Liver (tissue), 7 donors: ENCODE measurements at regions not wholly inside any gene's neighbourhood (a gene's known extent, or its start where the extent isn't known, plus 50 kb on each side); places are given as distances from the start of the nearest gene placed in this dataset.

Experiments used
- DNase-seq: peaks from one replicate; pipeline ENCODE4 v3.0.0-alpha.2; 2017; ENCODE audit warnings: low spot score
- H3K27ac ChIP-seq, 2 donors: one replicate each; pipeline ENCODE4 v1.7.0; 2013; ENCODE audit warnings: inconsistent platforms in 2 of 2, low read length in 2 of 2, control low read depth in 1 of 2, low read depth in 1 of 2, mild to moderate bottlenecking in 1 of 2
- H3K27me3 ChIP-seq, 4 donors: one replicate each; pipeline versions ENCODE4 v1.6.1 to v1.7.0; 2013; ENCODE audit warnings: low read length in 3 of 4, inconsistent platforms in 1 of 4, mild to moderate bottlenecking in 1 of 4, moderate library complexity in 1 of 4; ENCODE audit not compliant: control insufficient read depth in 4 of 4, insufficient read depth in 4 of 4
- H3K36me3 ChIP-seq, 4 donors: one replicate each; pipeline versions ENCODE4 v1.6.1 to v1.7.0; 2013; ENCODE audit warnings: low read length in 3 of 4, mild to moderate bottlenecking in 3 of 4, low read depth in 1 of 4, moderate library complexity in 1 of 4; ENCODE audit not compliant: control insufficient read depth in 4 of 4, insufficient read depth in 3 of 4
- H3K4me1 ChIP-seq, 4 donors: one replicate each; pipeline versions ENCODE4 v1.6.1 to v1.7.0; 2013; ENCODE audit warnings: low read length in 3 of 4, mild to moderate bottlenecking in 3 of 4, moderate library complexity in 1 of 4; ENCODE audit not compliant: control insufficient read depth in 4 of 4, insufficient read depth in 4 of 4
- H3K4me3 ChIP-seq, 3 donors: one replicate each; pipeline versions ENCODE4 v1.6.1 to v1.7.0; 2013; ENCODE audit warnings: low read length in 3 of 3, control low read depth in 1 of 3, low read depth in 1 of 3, mild to moderate bottlenecking in 1 of 3
- H3K9ac ChIP-seq, 2 donors: one replicate each; pipeline ENCODE4 v1.7.0; 2013; ENCODE audit warnings: low read length in 2 of 2, mild to moderate bottlenecking in 2 of 2, moderate library complexity in 2 of 2, control low read depth in 1 of 2, low read depth in 1 of 2
- H3K9me3 ChIP-seq, 4 donors: one replicate each; pipeline versions ENCODE4 v1.6.1 to v1.7.0; 2013; ENCODE audit warnings: low read length in 3 of 4; ENCODE audit not compliant: control insufficient read depth in 4 of 4
- EGR1 ChIP-seq, 2 donors: IDR thresholded peaks; 2 replicates each; pipeline ENCODE4 v1.6.1; 2016 to 2018; ENCODE audit warnings: antibody characterized with exemption in 2 of 2, low read depth in 2 of 2
- FOXA2 ChIP-seq: IDR thresholded peaks from 2 replicates; pipeline ENCODE4 v1.6.1; 2016; ENCODE audit warnings: antibody characterized with exemption
- GABPA ChIP-seq, 2 donors: IDR thresholded peaks in 1 of 2; conservative IDR thresholded peaks in 1 of 2; 2 replicates each; pipeline ENCODE4 v1.6.1; 2016; ENCODE audit warnings: antibody characterized with exemption in 2 of 2, mild to moderate bottlenecking in 1 of 2, moderate library complexity in 1 of 2
- HNF4A ChIP-seq, 2 donors: conservative IDR thresholded peaks; 2 replicates each; pipeline ENCODE4 v1.6.1; 2016; ENCODE audit warnings: antibody characterized with exemption in 2 of 2, mild to moderate bottlenecking in 2 of 2
- HNF4G ChIP-seq: IDR thresholded peaks from 2 replicates; pipeline ENCODE4 v1.6.1; 2016; ENCODE audit warnings: antibody characterized with exemption
- NR2F2 ChIP-seq: IDR thresholded peaks from 2 replicates; pipeline ENCODE4 v1.6.1; 2016; ENCODE audit warnings: antibody characterized with exemption
- TAF1 ChIP-seq: conservative IDR thresholded peaks from 2 replicates; pipeline ENCODE4 v1.6.1; 2016; ENCODE audit warnings: antibody characterized with exemption, mild to moderate bottlenecking
- YY1 ChIP-seq: IDR thresholded peaks from 2 replicates; pipeline ENCODE4 v1.6.1; 2016; ENCODE audit warnings: antibody characterized with exemption, mild to moderate bottlenecking
- WGBS: extraction: QIAGEN DNeasy Blood & Tissue Kit; methylation state at CpG from one replicate; pipeline ENCODE4 v1.1.7; 2013; 5-methylcytosine and 5-hydroxymethylcytosine counted together
- TF ChIP-seq, protein P1 (sequence below): IDR thresholded peaks from 2 replicates; pipeline ENCODE4 v1.6.1; 2016; ENCODE audit warnings: antibody characterized with exemption
- TF ChIP-seq, protein P2 (sequence below): IDR thresholded peaks from 2 replicates; pipeline ENCODE4 v1.6.1; 2016; ENCODE audit warnings: antibody characterized with exemption
- TF ChIP-seq, protein P3 (sequence below): IDR thresholded peaks from 2 replicates; pipeline ENCODE4 v1.6.1; 2016; ENCODE audit warnings: antibody characterized with exemption, mild to moderate bottlenecking
- TF ChIP-seq, protein P4 (sequence below): IDR thresholded peaks from 2 replicates; pipeline ENCODE4 v1.6.1; 2016; ENCODE audit warnings: antibody characterized with exemption
- donor health status: healthy.
- donor health status: healthy.
- donor health status: healthy.
- donor health status: healthy.

DNA sequence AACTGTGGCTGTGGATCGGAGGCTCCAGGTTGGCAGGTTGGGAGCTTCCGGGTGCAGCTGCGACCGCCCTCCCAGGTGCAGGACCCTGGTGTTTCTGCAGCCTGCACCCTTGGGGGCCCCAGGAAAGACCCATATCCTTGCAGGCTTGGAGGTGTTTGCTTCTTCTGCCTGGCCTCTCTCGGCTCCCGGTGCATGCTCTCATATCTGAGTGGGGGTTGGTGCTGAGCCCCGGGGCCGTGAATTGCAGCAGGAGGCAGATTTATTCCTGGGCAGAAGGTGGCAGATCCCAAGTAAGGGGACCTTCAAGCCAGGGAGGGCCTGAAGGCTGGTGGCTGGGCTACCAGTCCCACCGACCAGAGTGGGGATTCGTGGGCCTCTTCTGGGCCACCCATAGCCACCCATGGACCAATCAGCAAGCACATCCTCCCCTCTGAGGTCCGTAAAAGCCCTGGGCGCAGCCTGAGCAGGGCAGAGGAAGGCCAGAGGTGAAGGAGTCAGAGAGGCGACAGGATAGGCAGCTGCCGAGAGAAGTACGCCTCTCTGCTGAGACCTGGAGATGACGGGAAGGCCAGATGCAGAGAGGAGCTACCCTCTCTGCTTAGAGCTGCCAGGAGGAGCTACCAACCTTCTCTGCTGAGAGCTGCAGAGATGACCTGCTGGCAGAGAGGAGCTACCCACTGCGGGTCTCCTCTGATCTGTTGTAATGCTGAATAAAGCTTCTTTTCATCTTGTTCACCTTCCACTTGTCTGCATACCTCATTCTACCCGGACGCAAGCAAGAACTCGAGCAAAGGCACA lies 1279.0 kb upstream of the LRRTM1 start (continued):
- TF ChIP-seq TAF1 (no peak), NR2F2 (no peak), HNF4A (conservative IDR thresholded peaks at IDR 0.05) (no peak), GABPA (IDR thresholded peaks at IDR 0.05 in 1 of 2, conservative IDR thresholded peaks at IDR 0.05 in 1 of 2) (no peak), EGR1 (IDR thresholded peaks at IDR 0.05; ENCODE audit: low read depth in 2 of 2) (no peak)
- TF ChIP-seq, protein P1, sequence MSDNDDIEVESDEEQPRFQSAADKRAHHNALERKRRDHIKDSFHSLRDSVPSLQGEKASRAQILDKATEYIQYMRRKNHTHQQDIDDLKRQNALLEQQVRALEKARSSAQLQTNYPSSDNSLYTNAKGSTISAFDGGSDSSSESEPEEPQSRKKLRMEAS: no peak

DNA sequence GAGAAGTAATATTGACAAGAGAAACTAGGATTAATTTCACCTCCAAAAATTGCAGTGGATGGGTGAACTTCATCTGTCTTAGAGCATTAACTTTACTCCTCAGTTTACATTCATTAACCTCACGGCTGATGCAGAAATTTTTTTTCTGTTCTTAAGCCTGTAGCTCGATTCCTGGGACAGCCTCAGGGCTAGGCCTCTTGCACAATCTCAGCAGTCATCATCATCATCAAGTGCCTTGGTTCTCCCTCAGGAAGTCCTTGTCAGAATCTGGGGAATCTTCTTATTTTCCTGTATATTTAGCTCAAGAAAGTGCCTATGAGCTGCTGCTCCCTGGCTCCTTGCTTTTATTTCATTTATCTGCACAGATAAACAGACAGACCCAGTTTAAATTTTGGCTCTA lies 1272.2 kb upstream of the LRRTM1 start:
- no peak for TF ChIP-seq FOXA2
- TF ChIP-seq, protein P1: no peak
- TF ChIP-seq, protein P2, sequence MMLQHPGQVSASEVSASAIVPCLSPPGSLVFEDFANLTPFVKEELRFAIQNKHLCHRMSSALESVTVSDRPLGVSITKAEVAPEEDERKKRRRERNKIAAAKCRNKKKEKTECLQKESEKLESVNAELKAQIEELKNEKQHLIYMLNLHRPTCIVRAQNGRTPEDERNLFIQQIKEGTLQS: no peak
- no peaks in the 10 kb centered on the region for H3K4me1 ChIP-seq
- no peaks in the 10 kb centered on the region for H3K36me3 ChIP-seq
- no peak for DNase-seq
- no peaks in the 10 kb centered on the region for H3K9me3 ChIP-seq
- no peaks in the 10 kb centered on the region for H3K27me3 ChIP-seq
- no peak overlapping the region for H3K27ac ChIP-seq
- no peak overlapping the region for H3K9ac ChIP-seq
- H3K4me3 ChIP-seq: no peak overlapping the region
- 59% methylated on average over 2 of the region's 2 CpGs for WGBS

DNA sequence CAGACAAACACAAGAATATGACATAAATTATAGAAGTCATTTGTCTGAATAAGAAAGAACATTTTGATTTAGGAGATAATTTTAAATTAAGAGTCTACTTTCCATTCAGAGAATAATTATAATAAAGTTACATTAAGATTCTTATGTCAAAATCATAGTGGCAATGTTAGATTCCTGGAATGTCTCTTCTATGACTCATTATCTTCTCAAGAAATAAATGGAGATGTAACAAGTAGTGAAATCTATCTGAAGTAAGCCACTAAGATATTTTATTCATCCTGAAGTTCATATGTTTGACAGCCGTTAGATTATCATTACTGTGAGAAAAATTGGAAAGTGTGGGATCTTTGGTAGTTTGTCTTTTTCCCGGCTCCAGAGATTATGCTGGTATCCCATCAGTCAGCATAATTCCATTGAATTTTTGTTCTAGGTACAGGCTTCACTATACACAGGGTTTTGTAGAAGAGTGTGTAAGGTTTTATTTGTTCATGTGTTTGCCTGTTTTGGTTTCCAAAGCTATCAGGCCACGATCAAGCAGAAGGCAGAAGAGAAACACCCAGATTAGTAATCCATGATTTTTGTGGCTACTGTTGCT lies 1246.6 kb upstream of the LRRTM1 start:
- Histone ChIP-seq H3K36me3 (no peaks in the 10 kb centered on the region), H3K27me3 (no peaks in the 10 kb centered on the region), H3K4me1 (no peaks in the 10 kb centered on the region), H3K9ac (no peak overlapping the region), H3K4me3 (no peak overlapping the region), H3K27ac (no peak overlapping the region), H3K9me3 (no peaks in the 10 kb centered on the region)
- 71% methylated on average over 3 of the region's 3 CpGs for WGBS
- TF ChIP-seq, protein P1: no peak
- TF ChIP-seq, protein P3, sequence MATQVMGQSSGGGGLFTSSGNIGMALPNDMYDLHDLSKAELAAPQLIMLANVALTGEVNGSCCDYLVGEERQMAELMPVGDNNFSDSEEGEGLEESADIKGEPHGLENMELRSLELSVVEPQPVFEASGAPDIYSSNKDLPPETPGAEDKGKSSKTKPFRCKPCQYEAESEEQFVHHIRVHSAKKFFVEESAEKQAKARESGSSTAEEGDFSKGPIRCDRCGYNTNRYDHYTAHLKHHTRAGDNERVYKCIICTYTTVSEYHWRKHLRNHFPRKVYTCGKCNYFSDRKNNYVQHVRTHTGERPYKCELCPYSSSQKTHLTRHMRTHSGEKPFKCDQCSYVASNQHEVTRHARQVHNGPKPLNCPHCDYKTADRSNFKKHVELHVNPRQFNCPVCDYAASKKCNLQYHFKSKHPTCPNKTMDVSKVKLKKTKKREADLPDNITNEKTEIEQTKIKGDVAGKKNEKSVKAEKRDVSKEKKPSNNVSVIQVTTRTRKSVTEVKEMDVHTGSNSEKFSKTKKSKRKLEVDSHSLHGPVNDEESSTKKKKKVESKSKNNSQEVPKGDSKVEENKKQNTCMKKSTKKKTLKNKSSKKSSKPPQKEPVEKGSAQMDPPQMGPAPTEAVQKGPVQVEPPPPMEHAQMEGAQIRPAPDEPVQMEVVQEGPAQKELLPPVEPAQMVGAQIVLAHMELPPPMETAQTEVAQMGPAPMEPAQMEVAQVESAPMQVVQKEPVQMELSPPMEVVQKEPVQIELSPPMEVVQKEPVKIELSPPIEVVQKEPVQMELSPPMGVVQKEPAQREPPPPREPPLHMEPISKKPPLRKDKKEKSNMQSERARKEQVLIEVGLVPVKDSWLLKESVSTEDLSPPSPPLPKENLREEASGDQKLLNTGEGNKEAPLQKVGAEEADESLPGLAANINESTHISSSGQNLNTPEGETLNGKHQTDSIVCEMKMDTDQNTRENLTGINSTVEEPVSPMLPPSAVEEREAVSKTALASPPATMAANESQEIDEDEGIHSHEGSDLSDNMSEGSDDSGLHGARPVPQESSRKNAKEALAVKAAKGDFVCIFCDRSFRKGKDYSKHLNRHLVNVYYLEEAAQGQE: no peak
- TF ChIP-seq, protein P4, sequence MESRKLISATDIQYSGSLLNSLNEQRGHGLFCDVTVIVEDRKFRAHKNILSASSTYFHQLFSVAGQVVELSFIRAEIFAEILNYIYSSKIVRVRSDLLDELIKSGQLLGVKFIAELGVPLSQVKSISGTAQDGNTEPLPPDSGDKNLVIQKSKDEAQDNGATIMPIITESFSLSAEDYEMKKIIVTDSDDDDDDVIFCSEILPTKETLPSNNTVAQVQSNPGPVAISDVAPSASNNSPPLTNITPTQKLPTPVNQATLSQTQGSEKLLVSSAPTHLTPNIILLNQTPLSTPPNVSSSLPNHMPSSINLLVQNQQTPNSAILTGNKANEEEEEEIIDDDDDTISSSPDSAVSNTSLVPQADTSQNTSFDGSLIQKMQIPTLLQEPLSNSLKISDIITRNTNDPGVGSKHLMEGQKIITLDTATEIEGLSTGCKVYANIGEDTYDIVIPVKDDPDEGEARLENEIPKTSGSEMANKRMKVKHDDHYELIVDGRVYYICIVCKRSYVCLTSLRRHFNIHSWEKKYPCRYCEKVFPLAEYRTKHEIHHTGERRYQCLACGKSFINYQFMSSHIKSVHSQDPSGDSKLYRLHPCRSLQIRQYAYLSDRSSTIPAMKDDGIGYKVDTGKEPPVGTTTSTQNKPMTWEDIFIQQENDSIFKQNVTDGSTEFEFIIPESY: no peak
- TF ChIP-seq TAF1 (no peak), YY1 (no peak), GABPA (IDR thresholded peaks at IDR 0.05 in 1 of 2, conservative IDR thresholded peaks at IDR 0.05 in 1 of 2) (no peak), FOXA2 (no peak), HNF4G (no peak), NR2F2 (no peak)
- DNase-seq: no peak
